ENCODE measurements at regions not wholly inside any gene's neighbourhood (a gene's known extent, or its start where the extent isn't known, plus 50 kb on each side); places are given as distances from the start of the nearest gene placed in this dataset.
"Not testable (repeated sequence)": the region's sequence is repeated elsewhere in the genome, so short reads cannot be mapped to it uniquely, and the experiment has no call there.

GRCh38 chr7:65621580-65622201 is 248.0 kb downstream of the ZNF92 start:
- peak; percentile 15 for DNase-seq (ENCODE audit: low spot score)

GRCh38 chr7:65631236-65631635 is 241.6 kb upstream of the VKORC1L1 start:
- DNase-seq (ENCODE audit: low spot score) = not testable (repeated sequence)

GRCh38 chr7:65633587-65634404 is 239.1 kb upstream of the VKORC1L1 start:
- DNase-seq (ENCODE audit: low spot score) = not testable (repeated sequence)

- DNase-seq (ENCODE audit: low spot score) = not testable (repeated sequence)
Observed at GRCh38 chr7:65638918-65639317, 234.0 kb upstream of the VKORC1L1 start.

GRCh38 chr7:65639717-65640116 is 233.2 kb upstream of the VKORC1L1 start:
- DNase-seq (ENCODE audit: low spot score) = not testable (repeated sequence)

- not testable (repeated sequence) for DNase-seq (ENCODE audit: low spot score)
Observed at GRCh38 chr7:65643498-65643897, 229.4 kb upstream of the VKORC1L1 start.

GRCh38 chr7:65647153-65647964 is 225.5 kb upstream of the VKORC1L1 start:
- not testable (repeated sequence) for DNase-seq (ENCODE audit: low spot score)

- not testable (repeated sequence) for DNase-seq (ENCODE audit: low spot score)
Observed at GRCh38 chr7:65651174-65651573, 221.7 kb upstream of the VKORC1L1 start.

GRCh38 chr7:65651826-65652592 is 220.9 kb upstream of the VKORC1L1 start:
- DNase-seq (ENCODE audit: low spot score) = not testable (repeated sequence)

GRCh38 chr7:65652669-65653068 is 220.2 kb upstream of the VKORC1L1 start:
- DNase-seq (ENCODE audit: low spot score) = not testable (repeated sequence)

- DNase-seq (ENCODE audit: low spot score) = not testable (repeated sequence)
Observed at GRCh38 chr7:65656494-65657188, 216.2 kb upstream of the VKORC1L1 start.

- DNase-seq (ENCODE audit: low spot score) = not testable (repeated sequence)
Observed at GRCh38 chr7:65683362-65683761, 189.5 kb upstream of the VKORC1L1 start.

- DNase-seq (ENCODE audit: low spot score) = not testable (repeated sequence)
Observed at GRCh38 chr7:65699026-65699714, 173.7 kb upstream of the VKORC1L1 start.

GRCh38 chr7:65699715-65700356 is 173.0 kb upstream of the VKORC1L1 start:
- DNase-seq (ENCODE audit: low spot score) = not testable (repeated sequence)

GRCh38 chr7:65719123-65719798 is 153.6 kb upstream of the VKORC1L1 start:
- DNase-seq (ENCODE audit: low spot score) = not testable (repeated sequence)

GRCh38 chr7:65722361-65722792 is 150.5 kb upstream of the VKORC1L1 start:
- no peak for DNase-seq (ENCODE audit: low spot score)

GRCh38 chr7:65727182-65727581 is 145.7 kb upstream of the VKORC1L1 start:
- DNase-seq (ENCODE audit: low spot score) = not testable (repeated sequence)

GRCh38 chr7:65731129-65731528 is 141.7 kb upstream of the VKORC1L1 start:
- no peak for DNase-seq (ENCODE audit: low spot score)

- DNase-seq (ENCODE audit: low spot score) = no peak
Observed at GRCh38 chr7:65731562-65732035, 141.3 kb upstream of the VKORC1L1 start.

All from kidney capillary endothelial cell (primary cell).